Non-pigmented ciliary epithelial cell (primary cell): ENCODE measurements at regions not wholly inside any gene's neighbourhood (a gene's known extent, or its start where the extent isn't known, plus 50 kb on each side); places are given as distances from the start of the nearest gene placed in this dataset.
"Not testable (repeated sequence)": the region's sequence is repeated elsewhere in the genome, so short reads cannot be mapped to it uniquely, and the experiment has no call there.

ENCODE experiments used
- DNase-seq: peaks from one replicate; pipeline ENCODE4 v3.0.0-alpha.2; 2010; ENCODE audit warnings: low read depth

GRCh38 chr5:118552146-118552545 is 436.2 kb downstream of the DTWD2 start:
- DNase-seq, result no peak

- DNase-seq, result no peak
These were observed 436.6 kb downstream of the DTWD2 start for GRCh38 chr5:118551716-118552115.

- DNase-seq, result no peak
These were observed 437.3 kb downstream of the DTWD2 start for GRCh38 chr5:118551031-118551430.

GRCh38 chr5:118548761-118549720 is 439.3 kb downstream of the DTWD2 start:
- peak; percentile 48 for DNase-seq

- no peak for DNase-seq
These were observed 442.9 kb downstream of the DTWD2 start for GRCh38 chr5:118545470-118545869.

- no peak for DNase-seq
These were observed 443.4 kb downstream of the DTWD2 start for GRCh38 chr5:118544887-118545449.

GRCh38 chr5:118533923-118534322 is 454.4 kb downstream of the DTWD2 start:
- no peak for DNase-seq

- no peak for DNase-seq
These were observed 455.2 kb downstream of the DTWD2 start for GRCh38 chr5:118533156-118533555.

- DNase-seq, result no peak
These were observed 457.1 kb downstream of the DTWD2 start for GRCh38 chr5:118531276-118531675.

GRCh38 chr5:118529361-118530144 is 458.8 kb downstream of the DTWD2 start:
- DNase-seq, result no peak

- no peak for DNase-seq
These were observed 465.7 kb downstream of the DTWD2 start for GRCh38 chr5:118522626-118523025.

GRCh38 chr5:118520771-118521415 is 467.5 kb downstream of the DTWD2 start:
- no peak for DNase-seq

- no peak for DNase-seq
These were observed 468.9 kb downstream of the DTWD2 start for GRCh38 chr5:118519466-118519865.

- DNase-seq, result no peak
These were observed 469.6 kb downstream of the DTWD2 start for GRCh38 chr5:118518720-118519119.

GRCh38 chr5:118511846-118512245 is 476.5 kb downstream of the DTWD2 start:
- no peak for DNase-seq

GRCh38 chr5:118506217-118506852 is 482.0 kb downstream of the DTWD2 start:
- DNase-seq, result no peak

- not testable (repeated sequence) for DNase-seq
These were observed 486.1 kb downstream of the DTWD2 start for GRCh38 chr5:118502232-118502631.

- DNase-seq, result no peak
These were observed 497.0 kb downstream of the DTWD2 start for GRCh38 chr5:118491351-118491750.

GRCh38 chr5:118486647-118487225 is 501.6 kb downstream of the DTWD2 start:
- no peak for DNase-seq

- DNase-seq, result no peak
These were observed 509.1 kb downstream of the DTWD2 start for GRCh38 chr5:118479285-118479684.

GRCh38 chr5:118478852-118479251 is 509.5 kb downstream of the DTWD2 start:
- no peak for DNase-seq
